IMR-90 (cell line): ENCODE measurements at regions not wholly inside any gene's neighbourhood (a gene's known extent, or its start where the extent isn't known, plus 50 kb on each side); places are given as distances from the start of the nearest gene placed in this dataset.

Experiments
- BHLHE40 ChIP-seq: fragments of 150-350 bp; IDR thresholded peaks from 2 replicates; pipeline ENCODE4 v1.6.1; 2016; ENCODE audit warnings: mild to moderate bottlenecking, low read depth, low read length
- CEBPB ChIP-seq: IDR thresholded peaks from 2 replicates; pipeline ENCODE4 v1.6.1; 2012; ENCODE audit warnings: low read depth, low read length, improper control_type of control experiment
- CTCF ChIP-seq: conservative IDR thresholded peaks from 2 replicates; pipeline ENCODE4 v1.5.1; 2012; ENCODE audit warnings: mild to moderate bottlenecking, low read depth, low read length, improper control_type of control experiment
- ELK1 ChIP-seq: fragments of 150-350 bp; IDR thresholded peaks from 2 replicates; pipeline ENCODE4 v1.6.1; 2016; ENCODE audit warnings: low read depth, mild to moderate bottlenecking, low read length, moderate library complexity, borderline replicate concordance
- MAZ ChIP-seq: IDR thresholded peaks from 2 replicates; pipeline ENCODE4 v1.6.1; 2012; ENCODE audit warnings: low read depth, mild to moderate bottlenecking, low read length, improper control_type of control experiment, moderate library complexity, borderline replicate concordance
- POLR2A ChIP-seq: IDR thresholded peaks from 2 replicates; pipeline ENCODE4 v1.6.1; 2012; ENCODE audit warnings: mild to moderate bottlenecking, low read depth, low read length
- RCOR1 ChIP-seq: IDR thresholded peaks from 2 replicates; pipeline ENCODE4 v1.6.1; 2012; ENCODE audit warnings: mild to moderate bottlenecking, low read length, improper control_type of control experiment; ENCODE audit not compliant: insufficient replicate concordance

GRCh38 chr12:31783556-31783955, 54.7 kb upstream of the AMN1 start:
- TF ChIP-seq CTCF (no peak), ELK1 (no peak), BHLHE40 (no peak), MAZ (no peak), RCOR1 (no peak), CEBPB (no peak), POLR2A (no peak)
